Myocyte (in vitro differentiated cells): ENCODE measurements at regions not wholly inside any gene's neighbourhood (a gene's known extent, or its start where the extent isn't known, plus 50 kb on each side); places are given as distances from the start of the nearest gene placed in this dataset.
"Not testable (repeated sequence)": the region's sequence is repeated elsewhere in the genome, so short reads cannot be mapped to it uniquely, and the experiment has no call there.

Experiments
- DNase-seq: peaks from one replicate; pipeline ENCODE4 v3.0.0-alpha.2; 2012; ENCODE audit warnings: low read depth

- no peak for DNase-seq
These were observed 696.3 kb upstream of the AGA start for GRCh38 chr4:178138491-178138890.

DNA sequence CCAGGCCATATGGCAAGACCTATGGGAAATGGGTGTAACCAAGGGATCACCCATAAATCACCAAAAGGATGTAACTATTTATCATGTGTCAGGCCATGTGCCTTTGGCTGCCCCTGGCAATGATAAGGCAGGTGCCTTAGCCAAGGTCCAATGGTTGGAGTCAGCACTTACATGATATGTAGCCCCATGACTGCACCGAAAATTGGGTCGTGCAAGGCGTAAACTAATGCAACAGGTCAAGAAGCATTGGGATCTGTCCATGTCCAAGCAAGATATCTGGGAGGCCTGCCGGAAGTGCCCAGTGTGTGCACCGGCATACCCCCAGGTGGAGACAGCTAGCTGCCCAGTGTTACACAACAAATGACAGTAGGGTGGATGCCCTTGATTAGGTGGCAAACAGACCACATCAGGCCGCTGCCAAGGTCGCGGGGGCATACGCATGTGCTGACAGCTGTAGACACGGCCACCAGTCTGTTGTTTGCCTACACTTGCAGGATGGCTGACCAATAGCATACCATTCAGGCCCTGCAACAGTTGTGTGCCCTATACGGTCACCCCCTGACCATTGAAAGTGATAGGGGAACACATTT is 698.2 kb upstream of the AGA start:
- DNase-seq = no peak

GRCh38 chr4:178142724-178143123 is 700.5 kb upstream of the AGA start:
- DNase-seq = no peak

- no peak for DNase-seq
These were observed 705.9 kb upstream of the AGA start for GRCh38 chr4:178148106-178148505.

GRCh38 chr4:178165251-178165950 is 723.2 kb upstream of the AGA start:
- no peak for DNase-seq

DNA sequence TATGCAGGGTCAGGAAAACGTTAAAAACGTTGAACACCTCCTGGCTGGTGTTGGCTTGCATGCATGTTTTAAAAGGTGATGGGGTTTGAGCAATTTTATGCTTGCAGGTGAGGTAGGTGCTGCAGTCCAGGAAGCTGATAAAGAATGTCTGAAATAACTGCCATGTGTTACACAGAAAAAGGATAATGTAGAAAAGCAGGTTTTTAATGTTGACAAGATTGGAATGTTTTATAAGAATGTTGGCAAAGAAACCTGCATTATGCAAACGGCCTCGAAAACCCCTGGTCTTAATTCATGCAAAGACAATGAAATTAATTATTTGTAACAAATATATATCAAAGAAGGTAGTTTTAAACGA is 723.7 kb upstream of the AGA start:
- DNase-seq = no peak

DNA sequence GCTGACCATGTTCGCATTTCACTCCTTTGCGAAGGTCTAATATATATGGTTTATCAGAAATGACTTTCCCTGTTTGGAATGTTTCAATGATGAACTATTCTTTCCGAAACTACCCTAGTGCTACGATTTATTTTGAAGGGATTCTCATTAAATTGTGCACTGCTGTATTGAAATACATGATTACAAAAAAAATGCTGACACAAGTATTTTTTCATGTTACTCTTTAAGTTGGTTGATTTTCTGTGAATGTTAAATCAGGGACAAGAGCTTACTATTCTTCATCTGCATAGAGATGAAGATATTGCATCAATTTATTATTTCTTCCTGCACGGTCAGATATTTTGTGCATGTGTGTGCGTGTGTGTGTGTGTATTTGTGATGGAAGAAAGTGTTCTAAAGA is 731.5 kb upstream of the AGA start:
- DNase-seq = no peak

- DNase-seq = no peak
These were observed 732.5 kb upstream of the AGA start for GRCh38 chr4:178174756-178175155.

DNA sequence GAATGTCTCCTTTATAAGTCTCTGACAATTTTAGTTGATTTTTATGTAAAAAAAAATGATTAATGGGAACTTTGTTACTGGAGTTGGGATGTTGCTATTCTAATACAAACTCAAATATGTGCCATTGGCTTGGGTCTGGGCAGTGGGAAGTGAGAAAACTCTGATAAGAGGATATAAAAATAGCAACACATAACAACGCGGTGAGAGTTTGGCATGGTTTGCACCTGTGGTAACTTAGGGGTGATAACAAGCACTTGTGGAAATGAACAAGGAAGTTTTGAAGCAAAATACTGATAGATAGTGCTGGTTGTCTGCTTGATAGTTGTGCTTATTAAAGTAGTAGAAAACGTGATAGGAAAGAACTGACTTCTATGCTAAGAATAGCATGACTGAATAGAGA is 743.3 kb upstream of the AGA start:
- no peak for DNase-seq

- no peak for DNase-seq
These were observed 750.4 kb upstream of the AGA start for GRCh38 chr4:178192611-178193010.

GRCh38 chr4:178196751-178197374 is 754.6 kb upstream of the AGA start:
- DNase-seq = no peak

DNA sequence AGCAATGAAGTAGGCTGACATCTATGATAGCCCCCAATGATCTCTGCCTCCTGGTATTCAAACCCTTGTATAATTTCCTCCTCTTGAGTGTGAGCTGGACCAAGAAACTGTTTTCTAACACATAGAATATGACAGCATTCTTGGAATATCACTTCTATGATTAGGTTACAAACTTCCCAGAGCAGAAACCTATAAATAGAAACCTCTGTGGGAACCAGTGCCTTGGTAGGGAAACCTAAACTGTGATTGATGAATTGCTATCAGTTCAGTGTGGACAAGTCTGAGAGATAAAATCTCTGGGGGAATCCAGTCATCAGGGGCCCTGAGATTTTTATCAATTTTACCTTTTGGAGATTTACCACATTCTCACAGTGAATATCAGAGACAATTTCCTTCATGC is 756.5 kb upstream of the AGA start:
- no peak for DNase-seq

DNA sequence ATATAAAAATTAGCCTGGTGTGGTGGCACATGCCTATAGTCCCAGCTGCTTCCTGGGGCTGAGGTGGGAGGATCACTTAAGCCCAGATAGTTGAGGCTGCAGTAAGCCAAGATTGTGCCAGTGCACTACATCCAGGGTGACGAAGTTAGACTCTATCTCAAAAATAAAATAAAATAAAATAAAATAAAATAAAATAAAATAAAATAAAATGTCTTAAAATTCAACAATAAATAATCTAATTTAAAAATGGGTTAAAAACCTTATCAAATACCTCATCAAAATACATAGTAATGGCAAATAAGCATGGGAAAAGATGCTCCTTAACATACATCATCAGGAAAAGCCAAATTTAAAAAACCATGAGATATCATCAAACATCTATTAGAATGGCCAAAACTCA is 760.2 kb upstream of the AGA start:
- DNase-seq = no peak

DNA sequence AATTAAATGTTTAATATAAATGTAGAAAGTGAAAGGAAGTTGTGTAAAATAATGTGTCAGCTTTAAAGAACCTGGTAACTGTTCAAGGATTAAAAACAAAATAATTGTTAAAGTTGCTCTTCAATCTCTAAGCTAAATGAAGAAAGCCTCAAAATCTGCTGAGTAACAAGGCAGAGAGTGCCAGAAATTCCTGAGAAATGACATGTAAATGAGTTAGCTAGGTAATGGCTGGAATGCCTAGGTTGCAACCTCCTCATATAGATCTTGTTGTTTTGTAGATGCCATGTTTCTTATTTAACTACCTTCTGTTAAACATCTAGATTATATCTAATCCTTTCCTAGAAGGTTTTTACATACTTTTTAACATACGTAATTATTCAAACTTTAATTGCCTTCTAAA is 763.6 kb upstream of the AGA start:
- DNase-seq = no peak

DNA sequence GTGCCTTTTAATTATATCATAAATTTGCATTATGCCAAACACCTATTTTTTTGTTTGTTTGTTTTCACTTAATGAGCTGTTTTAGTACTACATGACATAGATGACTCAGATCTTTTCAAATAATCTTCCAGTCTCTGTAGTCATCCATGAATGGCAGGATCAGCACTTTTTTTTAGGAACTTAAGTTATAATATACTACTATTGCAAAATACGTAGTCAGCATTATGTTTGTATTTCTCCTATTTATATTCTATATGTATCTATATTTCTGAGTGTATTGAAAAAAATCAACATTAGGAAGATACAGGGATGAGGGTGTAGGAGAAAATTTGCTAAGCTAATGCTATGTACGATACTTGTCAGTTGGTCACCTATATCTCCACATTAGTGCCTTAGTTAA is 773.1 kb upstream of the AGA start:
- DNase-seq = no peak

DNA sequence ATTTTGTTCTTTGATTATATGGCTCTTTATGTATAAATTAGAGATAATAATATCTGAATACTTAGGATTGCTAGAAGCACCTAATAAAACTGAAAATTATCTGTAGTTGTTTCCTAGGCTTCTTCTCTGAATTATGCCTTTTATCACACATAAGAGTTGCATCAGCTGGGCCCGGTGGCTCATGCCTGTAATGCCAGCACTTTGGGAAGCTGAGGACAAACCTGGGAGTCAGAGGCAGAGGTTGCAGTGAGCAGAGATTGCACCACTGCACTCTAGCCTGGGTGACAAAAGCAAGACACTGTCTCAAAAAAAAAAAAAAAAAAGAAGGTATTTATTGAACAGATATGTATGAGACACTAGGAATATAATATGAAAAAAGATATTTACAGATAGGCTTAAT is 773.5 kb upstream of the AGA start:
- DNase-seq = no peak

GRCh38 chr4:178226421-178226820 is 784.2 kb upstream of the AGA start:
- not testable (repeated sequence) for DNase-seq

DNA sequence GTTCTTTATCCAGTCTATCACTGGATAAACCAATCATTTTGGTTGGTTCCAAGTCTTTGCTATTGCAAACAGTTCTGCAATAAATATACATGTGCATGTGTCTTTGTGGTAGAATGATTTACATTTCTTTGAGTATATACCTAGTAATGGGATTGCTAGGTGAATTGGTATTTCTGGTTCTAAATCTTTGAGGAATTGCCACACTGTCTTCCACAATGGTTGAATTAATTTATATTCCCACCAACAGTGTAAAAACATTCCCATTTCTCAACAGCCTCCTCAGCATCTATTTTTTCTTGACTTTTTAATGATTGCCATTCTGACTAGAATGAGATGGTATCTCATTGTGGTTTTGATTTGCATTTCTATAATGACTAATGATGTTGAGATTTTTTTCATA is 791.7 kb upstream of the AGA start:
- no peak for DNase-seq

GRCh38 chr4:178240891-178241290 is 798.7 kb upstream of the AGA start:
- DNase-seq = no peak

GRCh38 chr4:178241601-178242118 is 799.4 kb upstream of the AGA start:
- no peak for DNase-seq

- no peak for DNase-seq
These were observed 800.4 kb upstream of the AGA start for GRCh38 chr4:178242655-178243054.

- no peak for DNase-seq
These were observed 802.5 kb upstream of the AGA start for GRCh38 chr4:178244785-178245184.

GRCh38 chr4:178255172-178255571 is 812.9 kb upstream of the AGA start:
- no peak for DNase-seq
